ENCODE measurements at regions not wholly inside any gene's neighbourhood (a gene's known extent, or its start where the extent isn't known, plus 50 kb on each side); places are given as distances from the start of the nearest gene placed in this dataset.

GRCh38 chr1:223048026-223048425 is 95.0 kb downstream of the TLR5 start:
- H3K4me3 ChIP-seq (ENCODE audit: low read depth, low read length), result no peak overlapping the region
- no peak for TF ChIP-seq CTCF (IDR thresholded peaks at IDR 0.05; ENCODE audit: low read depth, low read length)

GRCh38 chr1:223052462-223052861 is 90.6 kb downstream of the TLR5 start:
- TF ChIP-seq CTCF (IDR thresholded peaks at IDR 0.05; ENCODE audit: low read depth, low read length), result no peak
- no peak overlapping the region for H3K4me3 ChIP-seq (ENCODE audit: low read depth, low read length)

GRCh38 chr1:223052931-223053330 is 90.1 kb downstream of the TLR5 start:
- TF ChIP-seq CTCF (IDR thresholded peaks at IDR 0.05; ENCODE audit: low read depth, low read length), result no peak
- H3K4me3 ChIP-seq (ENCODE audit: low read depth, low read length), result no peak overlapping the region

GRCh38 chr1:223056802-223057201 is 86.2 kb downstream of the TLR5 start:
- no peak for TF ChIP-seq CTCF (IDR thresholded peaks at IDR 0.05; ENCODE audit: low read depth, low read length)
- no peak overlapping the region for H3K4me3 ChIP-seq (ENCODE audit: low read depth, low read length)

- no peak for TF ChIP-seq CTCF (IDR thresholded peaks at IDR 0.05; ENCODE audit: low read depth, low read length)
- no peak overlapping the region for H3K4me3 ChIP-seq (ENCODE audit: low read depth, low read length)
Measured at GRCh38 chr1:223057569-223058093, 85.4 kb downstream of the TLR5 start.
